Iris pigment epithelial cell (primary cell): ENCODE measurements at regions not wholly inside any gene's neighbourhood (a gene's known extent, or its start where the extent isn't known, plus 50 kb on each side); places are given as distances from the start of the nearest gene placed in this dataset.

Experiments used
- DNase-seq: peaks from one replicate; pipeline ENCODE4 v3.0.0-alpha.2; 2011; ENCODE audit warnings: low read depth

DNA sequence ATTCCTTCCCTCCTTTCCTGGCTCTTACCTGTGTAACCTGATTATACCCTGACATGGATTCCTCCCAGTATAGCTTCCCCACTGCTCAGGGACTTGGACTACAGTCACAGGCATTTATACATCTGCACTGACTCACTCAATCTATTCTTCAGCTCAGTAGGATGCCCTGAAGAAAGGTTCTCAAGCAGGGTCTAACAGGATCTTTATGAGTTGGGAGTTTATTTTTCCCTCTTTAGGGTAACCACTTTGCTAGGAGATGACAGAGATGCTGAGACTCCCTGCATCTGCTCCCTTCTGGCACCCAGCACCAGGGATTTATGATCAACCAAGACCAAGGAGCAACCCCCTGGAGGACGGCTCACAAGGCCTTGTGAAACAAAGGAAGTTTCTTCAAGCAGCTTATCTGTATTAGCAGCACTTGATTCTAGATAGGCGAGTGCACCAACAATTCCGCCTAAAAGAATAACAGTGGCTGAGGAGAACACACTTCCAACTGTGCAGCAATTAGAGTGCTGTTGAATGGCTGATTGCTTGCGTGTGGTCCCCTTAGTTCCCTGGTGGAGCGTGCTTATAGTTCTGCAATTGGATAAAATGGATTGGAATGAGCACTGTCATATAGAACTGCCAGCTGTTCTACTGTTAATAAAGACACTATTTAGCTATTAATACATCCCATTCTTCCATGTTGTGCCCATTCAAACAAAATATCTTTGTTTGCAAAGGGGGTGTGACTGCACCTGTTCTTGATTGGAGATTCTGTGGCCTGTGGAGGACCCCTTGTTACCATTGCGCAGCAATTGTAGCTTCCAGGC lies 482.6 kb downstream of the ZNF608 start:
- DNase-seq = no peak

- DNase-seq = no peak
Measured at GRCh38 chr5:124262991-124263571, 483.4 kb downstream of the ZNF608 start.

GRCh38 chr5:124262470-124262869 lies 484.0 kb downstream of the ZNF608 start:
- DNase-seq = no peak

GRCh38 chr5:124261848-124262247 lies 484.6 kb downstream of the ZNF608 start:
- no peak for DNase-seq

DNA sequence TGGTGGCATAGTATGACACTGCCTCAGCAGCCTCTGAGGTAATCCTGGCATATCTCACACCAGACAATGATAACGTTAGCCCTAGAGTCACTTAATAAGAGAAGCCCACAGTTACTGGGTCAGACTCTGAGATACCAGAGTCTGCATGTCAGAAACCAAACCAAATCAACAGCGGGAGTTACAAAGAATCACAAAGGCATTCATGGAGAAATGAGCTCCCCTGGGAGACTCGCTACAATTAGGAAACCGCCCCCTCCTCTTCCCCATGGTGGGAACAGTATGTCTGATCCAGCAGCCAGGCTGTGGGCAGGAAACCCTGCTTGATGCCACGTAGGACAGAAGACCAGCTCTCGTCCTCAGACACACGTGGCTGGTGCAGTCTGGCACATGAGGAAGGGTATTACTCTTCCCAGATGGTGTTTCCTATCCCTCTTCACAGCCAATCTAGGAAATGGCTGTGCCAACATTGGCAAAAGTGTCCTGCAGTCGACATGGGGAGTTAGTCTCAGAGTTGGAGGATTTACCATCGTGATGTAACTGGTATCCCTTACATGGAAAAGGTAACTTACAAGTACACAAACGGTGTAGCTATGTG lies 485.4 kb downstream of the ZNF608 start:
- DNase-seq = no peak

DNA sequence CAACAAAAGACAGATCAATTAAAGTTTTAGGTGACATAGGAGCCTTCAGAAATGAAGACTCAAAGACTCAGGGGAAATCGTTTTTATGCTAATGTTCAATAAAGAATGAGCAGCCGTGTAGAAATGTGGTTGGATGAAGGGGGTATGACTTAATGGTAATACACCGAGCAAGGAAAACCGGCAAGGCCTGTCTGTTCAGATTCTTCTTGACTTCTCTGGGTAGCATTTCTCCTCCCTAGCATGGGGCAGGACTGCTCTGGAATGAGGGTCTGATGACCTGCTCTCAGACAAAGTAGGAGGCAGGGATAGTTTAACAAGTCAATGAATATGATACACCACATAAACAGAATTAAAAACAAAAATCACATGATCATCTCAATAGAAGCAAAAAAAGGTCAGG lies 487.4 kb downstream of the ZNF608 start:
- DNase-seq = no peak

GRCh38 chr5:124257048-124257447 lies 489.4 kb downstream of the ZNF608 start:
- DNase-seq = no peak

GRCh38 chr5:124253203-124253810 lies 493.1 kb downstream of the ZNF608 start:
- no peak for DNase-seq

GRCh38 chr5:124252747-124253146 lies 493.7 kb downstream of the ZNF608 start:
- DNase-seq = no peak

GRCh38 chr5:124252191-124252638 lies 494.2 kb downstream of the ZNF608 start:
- peak; percentile 3 for DNase-seq

- no peak for DNase-seq
Measured at GRCh38 chr5:124245276-124245675, 501.2 kb downstream of the ZNF608 start.

- DNase-seq = no peak
Measured at GRCh38 chr5:124240732-124241131, 505.7 kb downstream of the ZNF608 start.

GRCh38 chr5:124239572-124239971 lies 506.9 kb downstream of the ZNF608 start:
- no peak for DNase-seq

GRCh38 chr5:124238350-124238749 lies 508.1 kb downstream of the ZNF608 start:
- DNase-seq = no peak

DNA sequence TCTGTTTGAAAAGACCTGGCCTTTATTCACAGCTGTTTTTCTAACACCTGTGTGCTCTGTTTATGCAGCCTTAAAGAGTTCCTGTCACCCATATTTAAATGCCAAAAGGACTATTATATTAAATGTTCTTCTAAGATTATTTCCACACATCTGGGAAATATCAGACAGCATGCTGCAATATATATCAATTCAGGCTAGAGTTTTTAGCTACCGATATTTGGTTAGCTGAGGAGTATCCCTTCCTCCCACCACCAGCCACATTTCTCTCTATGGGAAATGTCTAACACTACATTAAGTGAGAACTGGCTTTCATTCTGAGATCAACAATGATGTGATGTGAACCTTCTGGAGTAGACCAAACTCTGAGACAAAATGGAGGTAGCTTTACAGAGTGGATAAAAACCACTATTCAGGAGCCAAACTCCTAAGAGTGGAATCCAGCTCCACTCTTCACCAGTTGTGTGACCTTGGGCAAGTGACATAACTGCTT lies 509.2 kb downstream of the ZNF608 start:
- DNase-seq = no peak

DNA sequence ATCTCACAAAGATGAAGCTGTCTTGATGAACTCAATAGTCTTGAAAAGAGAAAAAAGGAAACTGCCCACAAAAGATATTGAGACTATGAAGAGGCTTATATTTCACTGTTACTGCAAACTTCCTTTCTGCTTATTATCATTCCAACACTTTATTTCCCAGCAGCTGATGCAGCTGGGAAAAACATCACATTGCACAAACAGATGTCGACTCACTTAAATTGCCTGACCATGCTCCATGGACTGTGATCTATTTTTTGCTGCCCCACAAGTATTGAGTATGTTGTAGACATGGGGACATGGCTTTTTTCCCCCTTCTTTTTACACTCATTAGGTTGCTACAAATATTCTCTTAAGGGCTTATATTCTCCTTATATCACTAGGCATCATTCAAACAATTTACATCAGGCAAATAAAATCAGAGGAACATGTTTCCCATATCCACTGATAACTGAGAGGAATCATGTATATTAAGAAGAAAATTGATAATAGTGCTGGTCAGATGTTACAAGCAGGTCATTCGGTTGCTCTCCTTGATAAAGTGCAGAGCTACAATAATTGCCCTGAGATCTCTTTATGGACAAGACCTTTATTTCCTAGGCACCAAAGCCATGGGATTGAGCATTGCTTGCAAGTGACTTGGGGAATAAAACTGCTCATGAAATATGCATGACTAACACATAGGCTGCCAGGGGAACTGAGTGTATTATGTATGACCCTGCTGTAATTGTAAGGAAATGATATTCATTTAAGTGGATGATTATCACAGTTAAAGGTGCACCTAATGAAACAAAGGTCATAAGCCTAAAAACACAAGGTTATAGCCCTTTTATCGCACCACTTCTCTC lies 509.9 kb downstream of the ZNF608 start:
- no peak for DNase-seq

DNA sequence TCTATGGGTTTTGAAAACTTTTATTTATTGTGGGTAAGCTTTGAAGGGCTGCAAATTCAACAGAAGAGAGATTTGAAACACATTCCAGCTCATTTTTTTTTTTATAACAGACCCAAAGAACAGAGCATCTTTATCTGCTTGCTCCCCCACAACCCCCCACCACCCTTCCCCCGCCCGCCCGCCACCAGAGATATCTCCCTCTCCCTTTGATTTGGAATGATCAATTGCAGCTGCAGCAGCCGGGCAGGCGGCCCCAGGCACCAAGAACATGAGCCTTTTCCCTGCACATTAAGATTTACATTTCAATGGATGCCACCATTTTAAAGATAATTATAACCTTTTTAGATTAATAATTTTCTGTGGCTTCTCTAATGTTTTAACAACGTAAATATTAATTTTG lies 510.9 kb downstream of the ZNF608 start:
- no peak for DNase-seq

- no peak for DNase-seq
Measured at GRCh38 chr5:124234770-124235562, 511.5 kb downstream of the ZNF608 start.

- no peak for DNase-seq
Measured at GRCh38 chr5:124234022-124234769, 512.2 kb downstream of the ZNF608 start.

DNA sequence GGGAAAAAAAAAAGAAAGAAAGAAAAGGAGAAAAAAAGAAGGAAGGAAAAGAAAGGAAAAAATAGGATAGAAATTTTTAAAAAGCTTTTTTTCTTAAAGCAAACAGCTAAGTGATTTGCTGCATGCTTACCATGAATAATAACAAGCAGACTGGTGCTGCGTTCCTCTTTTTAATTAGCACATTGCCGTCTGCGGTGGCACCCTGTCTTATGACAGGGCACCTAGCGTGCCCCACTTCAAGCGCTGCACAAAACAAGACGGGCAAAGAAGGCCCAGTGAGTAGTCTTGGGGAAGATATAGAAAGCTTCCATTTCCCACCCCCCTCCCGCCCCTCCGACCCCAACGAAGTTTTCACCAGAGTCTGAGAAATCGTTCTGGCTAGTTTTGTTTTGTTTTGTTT lies 513.9 kb downstream of the ZNF608 start:
- DNase-seq = no peak
